HT1080 (cell line): ENCODE measurements at regions not wholly inside any gene's neighbourhood (a gene's known extent, or its start where the extent isn't known, plus 50 kb on each side); places are given as distances from the start of the nearest gene placed in this dataset.
"Not testable (repeated sequence)": the region's sequence is repeated elsewhere in the genome, so short reads cannot be mapped to it uniquely, and the experiment has no call there.

ENCODE experiments used
- DNase-seq: peaks from one replicate; pipeline ENCODE4 v3.0.0-alpha.2; 2015; ENCODE audit warnings: low read depth

DNA sequence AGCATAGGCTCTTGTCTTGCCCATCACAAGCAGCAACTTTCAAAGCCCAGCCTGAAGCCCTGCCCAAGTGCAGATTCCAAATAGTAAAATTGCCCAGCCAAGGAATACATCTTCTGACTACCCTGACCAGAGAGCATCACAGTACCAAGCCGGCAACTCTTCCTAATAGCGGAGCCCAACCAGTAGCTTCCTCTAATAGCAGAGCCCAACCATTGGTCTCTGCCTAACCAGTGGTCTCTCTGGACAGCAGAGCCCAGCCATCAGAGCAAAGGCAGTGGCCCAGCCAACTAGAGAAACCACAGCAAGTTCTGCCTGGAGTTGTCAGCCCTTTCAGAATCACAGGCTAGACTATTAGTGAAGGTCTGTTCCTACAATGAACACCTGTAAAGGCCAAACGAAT lies 285.6 kb downstream of the HGF start:
- peak; percentile 53 for DNase-seq

- DNase-seq = no peak
Observed at GRCh38 chr7:81482600-81483186, 287.2 kb downstream of the HGF start.

DNA sequence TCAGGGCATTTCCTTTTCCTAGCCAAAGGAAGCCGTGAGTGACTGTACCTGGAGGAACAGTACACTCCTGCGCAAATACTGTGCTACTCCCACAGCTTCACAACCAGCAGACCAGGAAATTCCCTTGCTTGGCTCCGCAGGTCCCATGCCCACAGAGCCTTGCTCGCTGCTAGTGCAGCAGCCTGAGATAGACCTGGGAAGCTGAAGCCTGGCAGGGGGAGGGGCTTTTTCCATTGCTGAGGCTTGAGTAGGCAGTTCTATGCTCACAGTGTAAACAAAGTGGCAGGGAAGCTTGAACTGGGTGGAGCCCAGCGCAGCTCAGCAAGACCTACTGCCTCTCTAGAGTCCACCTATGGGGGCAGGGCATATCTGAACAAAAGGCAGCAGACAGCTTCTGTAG lies 291.2 kb downstream of the HGF start:
- peak; percentile 5 for DNase-seq

GRCh38 chr7:81478201-81478600 lies 291.6 kb downstream of the HGF start:
- not testable (repeated sequence) for DNase-seq

- DNase-seq = no peak
Observed at GRCh38 chr7:81473236-81473635, 296.6 kb downstream of the HGF start.

- DNase-seq = no peak
Observed at GRCh38 chr7:81470724-81471379, 299.0 kb downstream of the HGF start.

GRCh38 chr7:81469869-81470723 lies 299.8 kb downstream of the HGF start:
- peak; percentile 53 for DNase-seq

DNA sequence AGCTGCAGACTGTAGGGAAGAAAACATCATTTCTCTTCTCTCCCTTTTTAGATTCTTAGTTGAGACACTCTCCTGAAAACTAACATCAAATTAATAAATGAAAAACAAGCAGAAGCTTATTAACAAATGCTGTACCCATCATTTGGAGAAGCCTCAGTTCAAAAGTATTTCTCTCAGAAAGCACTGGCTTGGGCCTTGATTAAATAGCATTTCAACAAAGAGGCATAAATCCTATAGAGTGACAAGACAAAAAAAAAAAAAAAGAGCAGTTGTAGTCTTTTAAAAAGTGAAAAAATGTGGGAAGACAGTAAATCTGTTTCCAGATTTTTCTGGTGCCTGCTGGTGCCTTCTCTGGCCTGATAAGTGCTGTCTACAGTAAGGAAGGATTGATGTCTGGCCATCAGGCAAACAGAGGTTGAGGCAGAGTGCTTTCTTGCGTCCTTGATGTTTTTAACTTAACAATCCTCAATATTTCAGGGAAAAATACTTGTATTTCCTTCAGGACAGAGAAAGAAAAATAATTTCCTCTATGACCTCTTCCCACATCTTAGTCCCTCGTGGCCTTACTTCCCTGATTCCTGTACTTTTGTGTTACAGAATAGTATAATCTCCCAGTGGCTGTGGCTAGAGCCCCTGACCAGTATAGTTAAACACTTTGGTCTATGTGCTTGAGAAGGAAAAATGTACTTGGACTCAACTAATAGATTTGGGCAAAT lies 300.5 kb downstream of the HGF start:
- DNase-seq = no peak

GRCh38 chr7:81468526-81468925 lies 301.3 kb downstream of the HGF start:
- no peak for DNase-seq

DNA sequence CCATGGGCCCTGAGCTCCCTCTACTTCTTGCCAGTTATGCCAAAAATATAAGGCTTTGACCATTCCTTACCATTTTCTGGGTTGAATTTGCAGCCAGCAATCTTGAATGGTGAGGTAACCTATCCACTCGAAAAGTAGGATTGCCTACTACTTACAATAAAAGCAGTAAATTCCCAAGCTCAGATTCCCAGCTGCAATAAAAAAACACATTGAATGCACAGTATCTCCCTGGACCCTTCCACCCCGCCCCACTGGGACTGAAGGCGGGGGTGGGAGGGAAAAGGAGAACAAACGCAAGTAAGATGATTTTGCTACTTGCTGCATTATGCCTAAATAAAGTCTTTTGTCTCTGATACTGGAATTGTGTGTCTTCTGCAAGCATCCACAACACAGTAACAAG lies 301.9 kb downstream of the HGF start:
- no peak for DNase-seq

DNA sequence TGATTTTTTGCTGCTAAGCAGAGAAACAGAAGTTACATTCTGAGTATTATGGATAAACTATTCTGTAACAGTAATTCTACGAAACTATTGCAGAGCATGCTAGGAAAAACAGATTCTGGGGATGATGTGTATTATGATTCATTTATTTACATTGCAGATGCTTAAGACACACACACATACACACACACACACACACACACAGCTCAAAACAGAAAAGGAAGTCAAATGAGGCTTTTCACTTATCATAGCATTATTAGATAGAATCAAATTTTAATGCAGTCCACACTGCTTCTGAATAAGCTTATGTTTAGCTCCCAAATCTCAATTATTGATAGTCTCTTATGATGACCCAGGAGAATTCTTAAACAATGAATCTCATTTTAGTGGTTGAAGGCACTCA lies 307.2 kb downstream of the HGF start:
- DNase-seq = peak; percentile 10

DNA sequence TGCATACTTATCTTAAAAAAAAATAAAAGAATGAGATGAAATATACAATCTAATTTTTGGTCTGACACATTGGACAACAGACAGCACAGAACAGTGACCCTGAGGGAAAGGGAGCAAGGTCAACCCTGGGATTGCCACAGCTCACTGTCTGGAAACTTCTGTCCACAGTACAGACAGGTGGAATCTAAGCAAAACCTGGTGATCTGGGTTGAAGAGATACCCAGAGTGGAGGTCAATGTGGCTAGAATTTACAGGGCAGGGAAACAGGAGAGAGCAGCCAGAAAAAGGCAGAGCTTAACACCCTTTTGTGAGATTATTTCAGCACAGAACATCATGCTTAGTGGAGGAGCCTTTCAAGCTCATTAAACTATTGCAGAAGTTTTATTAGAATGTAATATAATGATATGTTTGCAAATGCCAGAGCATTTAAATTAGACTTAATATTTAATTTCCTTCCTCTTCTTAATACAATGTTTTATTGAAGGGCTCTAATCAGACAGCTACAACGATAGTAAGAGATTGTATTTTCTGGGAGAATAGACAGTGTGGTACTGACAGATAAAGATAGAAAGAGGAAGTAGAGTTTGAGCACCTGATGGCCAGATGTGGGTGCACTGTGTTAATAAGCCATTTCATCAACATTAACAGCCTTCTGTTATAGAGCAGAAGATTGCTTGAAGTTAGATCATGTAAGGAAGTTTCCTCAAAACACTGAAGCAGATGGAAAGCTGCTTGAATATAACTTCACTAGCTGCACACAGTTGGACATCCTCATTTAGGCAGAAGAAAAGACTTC lies 309.4 kb downstream of the HGF start:
- DNase-seq = no peak

DNA sequence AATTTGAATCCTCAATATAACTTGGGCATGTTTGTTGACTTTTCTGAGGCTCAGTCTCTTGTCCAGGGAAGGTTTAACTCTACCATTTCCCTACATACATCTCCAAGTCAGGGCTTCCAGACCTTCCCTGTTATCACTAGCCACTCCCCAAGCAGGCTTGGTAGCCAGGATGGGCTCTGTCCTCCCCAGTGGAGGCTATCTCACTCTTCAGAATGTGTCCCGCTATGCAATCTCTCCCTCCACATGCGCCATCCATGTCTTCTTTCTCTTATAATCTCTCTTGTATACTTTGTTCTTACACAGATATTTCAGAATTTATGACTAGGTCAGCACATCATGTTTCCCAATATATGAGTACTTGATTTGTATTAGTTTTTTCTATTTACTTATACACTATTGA lies 310.4 kb downstream of the HGF start:
- no peak for DNase-seq

GRCh38 chr7:81457852-81458522 lies 311.9 kb downstream of the HGF start:
- no peak for DNase-seq

GRCh38 chr7:81453770-81454169 lies 316.1 kb downstream of the HGF start:
- DNase-seq = not testable (repeated sequence)

DNA sequence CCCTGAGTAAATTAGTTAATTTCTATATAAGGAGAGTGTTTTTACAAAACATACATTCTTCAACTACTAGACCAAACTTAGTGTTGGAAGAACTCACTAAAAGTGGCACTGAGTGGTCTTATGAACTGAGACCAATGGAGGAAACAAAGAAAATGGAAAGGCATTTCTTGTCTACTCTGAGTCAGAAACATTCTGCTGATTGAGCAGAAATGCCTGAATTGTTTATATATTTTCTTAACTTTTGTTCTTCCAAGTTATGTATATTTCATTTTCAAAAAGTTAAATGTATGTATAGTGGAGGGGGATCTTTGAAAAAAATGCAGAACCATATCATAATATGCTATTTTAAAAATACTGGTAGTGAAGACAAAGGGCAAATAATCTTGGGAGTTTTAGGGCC lies 320.7 kb downstream of the HGF start:
- DNase-seq = no peak

DNA sequence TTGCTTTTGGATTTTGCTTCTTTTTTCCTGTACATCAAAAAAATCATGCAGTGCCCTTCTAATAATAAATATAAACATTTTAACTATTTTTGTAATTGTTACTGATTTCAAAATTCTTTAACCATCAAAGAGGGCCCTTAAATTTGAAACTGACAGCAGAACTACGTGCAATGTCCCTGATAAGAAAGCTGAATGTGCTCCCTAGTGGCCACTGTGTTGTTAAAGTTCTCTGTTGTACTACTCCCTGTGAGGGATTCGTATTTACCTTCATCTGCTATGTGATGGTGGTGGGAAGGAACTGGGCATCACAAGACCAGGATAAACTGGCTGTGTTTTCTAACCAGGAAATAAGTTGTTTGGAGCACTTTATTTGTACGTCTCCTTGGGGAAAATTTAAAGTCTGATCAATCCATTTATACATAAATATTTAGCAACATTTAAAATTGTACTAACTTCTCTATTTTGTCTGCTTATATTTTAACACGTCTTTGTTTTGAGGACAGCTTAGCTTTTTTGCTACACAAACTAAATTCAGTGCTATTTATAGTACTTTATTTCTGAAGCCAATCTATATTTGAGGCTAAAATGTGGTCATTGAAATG lies 322.4 kb downstream of the HGF start:
- peak; percentile 54 for DNase-seq

DNA sequence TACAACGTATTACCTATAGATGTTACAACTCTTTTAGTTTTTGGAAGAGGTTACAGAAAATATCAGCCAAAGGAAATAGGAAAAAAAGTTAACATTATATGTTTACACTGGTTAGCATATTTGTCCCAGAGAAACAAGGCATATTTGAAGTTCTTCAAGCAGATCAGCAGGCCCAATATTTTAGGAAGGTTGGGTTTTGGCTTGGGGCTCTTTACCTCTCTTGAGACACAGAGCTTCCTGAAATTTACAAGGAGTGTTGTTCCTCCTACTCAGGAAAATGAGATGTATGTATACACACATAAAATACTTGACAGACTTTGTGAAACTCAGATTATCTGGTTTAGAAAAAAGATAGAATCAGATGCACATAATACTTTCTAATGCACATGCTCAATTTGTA lies 323.6 kb downstream of the HGF start:
- no peak for DNase-seq

DNA sequence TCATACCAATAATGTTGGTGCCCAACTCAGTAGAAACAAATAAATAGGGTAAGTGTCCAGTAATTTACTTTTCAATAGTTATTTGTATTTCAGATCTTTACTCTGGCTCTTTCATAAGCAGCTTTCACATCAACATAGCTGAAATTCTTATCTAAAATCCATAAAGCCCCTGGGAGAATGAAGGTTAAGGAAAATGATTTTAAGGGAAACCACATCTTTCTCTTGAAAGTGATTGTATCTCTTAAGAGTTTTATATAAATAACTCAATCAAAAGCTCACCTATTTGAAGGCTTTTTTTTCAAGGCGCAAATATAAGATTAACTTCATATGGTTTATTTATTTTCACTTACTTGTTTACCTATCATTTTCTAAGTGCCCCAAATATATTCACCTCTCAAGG lies 324.4 kb downstream of the HGF start:
- no peak for DNase-seq

DNA sequence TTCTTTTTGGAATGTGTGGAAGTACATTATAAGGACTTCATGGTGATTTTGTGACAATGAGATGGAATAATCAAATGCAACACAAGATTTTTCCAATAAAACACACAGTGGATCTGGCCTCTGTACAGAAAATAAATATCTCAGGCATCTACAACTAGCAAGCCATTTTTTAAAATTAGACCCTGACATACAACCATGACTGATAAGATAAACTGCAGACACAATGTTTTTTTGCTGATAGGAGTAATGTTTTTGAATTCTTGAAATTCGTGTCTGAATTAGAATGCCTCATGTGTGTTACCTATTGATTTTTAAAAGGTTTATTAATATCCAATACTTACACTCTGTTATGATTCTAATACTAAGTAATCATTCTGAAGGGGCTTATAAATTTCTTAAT lies 328.1 kb downstream of the HGF start:
- DNase-seq = no peak
